Fibroblast of skin of abdomen (primary cell): ENCODE measurements at regions not wholly inside any gene's neighbourhood (a gene's known extent, or its start where the extent isn't known, plus 50 kb on each side); places are given as distances from the start of the nearest gene placed in this dataset.

ENCODE experiments used
- DNase-seq: peaks from one replicate; pipeline ENCODE4 v3.0.0-alpha.2; 2013

- DNase-seq = no peak
These were observed 495.9 kb upstream of the ANKRD30A start for GRCh38 chr10:36629476-36629875.

- no peak for DNase-seq
These were observed 500.8 kb upstream of the ANKRD30A start for GRCh38 chr10:36624551-36625100.

- no peak for DNase-seq
These were observed 504.1 kb upstream of the ANKRD30A start for GRCh38 chr10:36621346-36621745.

GRCh38 chr10:36612436-36612835, 513.0 kb upstream of the ANKRD30A start:
- no peak for DNase-seq

DNA sequence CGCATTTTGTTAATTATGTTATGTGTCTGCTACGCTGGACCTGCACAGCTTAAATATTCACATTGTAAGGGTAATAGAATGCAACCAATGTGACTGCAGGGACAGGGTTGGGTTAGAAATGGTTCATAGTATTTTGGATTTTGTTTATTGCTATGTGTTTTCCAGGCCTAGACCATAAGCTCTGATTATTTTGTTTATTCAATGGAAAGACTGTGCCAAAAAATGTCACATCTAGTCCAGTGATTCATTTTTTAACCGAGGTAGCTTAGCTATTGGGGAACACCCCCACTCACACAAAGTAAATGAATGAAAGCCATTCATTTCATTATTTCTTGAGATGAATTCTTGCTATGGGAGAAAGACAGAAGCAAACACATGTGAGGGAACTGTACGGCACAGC, 516.5 kb upstream of the ANKRD30A start:
- no peak for DNase-seq

GRCh38 chr10:36608251-36608650, 517.1 kb upstream of the ANKRD30A start:
- DNase-seq = peak; percentile 62

GRCh38 chr10:36606234-36606839, 519.1 kb upstream of the ANKRD30A start:
- DNase-seq = no peak

DNA sequence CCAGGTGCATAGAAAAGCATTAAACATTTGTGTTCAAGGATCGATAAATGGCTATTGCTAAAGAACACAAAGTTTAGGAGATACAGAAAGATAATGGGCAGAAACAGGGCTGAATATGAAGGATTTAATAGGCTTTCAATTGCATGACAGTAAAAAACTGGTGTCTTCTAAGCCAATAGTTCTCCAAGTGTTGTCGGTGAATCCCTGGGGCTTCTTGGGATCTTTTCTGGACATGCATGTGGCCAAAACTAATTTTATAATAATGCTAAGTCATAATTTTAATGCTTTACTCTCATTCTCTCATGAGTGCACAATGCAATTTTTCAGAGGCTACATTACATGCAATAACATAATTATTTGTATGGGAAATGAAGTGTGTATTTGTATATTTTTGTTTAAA, 521.1 kb upstream of the ANKRD30A start:
- DNase-seq = no peak

DNA sequence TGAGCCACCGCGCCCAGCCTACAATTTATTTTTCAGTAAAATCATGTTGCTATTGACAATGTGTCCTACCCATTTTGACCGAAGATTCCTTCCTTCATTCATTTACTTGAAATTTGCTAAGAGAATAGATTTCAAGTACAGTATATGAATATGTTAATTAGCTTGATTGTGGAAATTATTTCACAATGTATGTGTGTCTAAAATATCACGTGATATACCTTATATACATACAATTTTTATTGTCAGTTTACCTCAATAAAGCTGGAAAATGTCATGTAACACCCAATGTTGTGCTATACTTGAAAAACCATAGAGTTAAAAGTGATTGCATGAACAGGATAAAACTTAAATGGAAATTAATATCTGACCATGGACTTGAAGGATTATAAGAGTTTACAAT, 521.7 kb upstream of the ANKRD30A start:
- DNase-seq = no peak

DNA sequence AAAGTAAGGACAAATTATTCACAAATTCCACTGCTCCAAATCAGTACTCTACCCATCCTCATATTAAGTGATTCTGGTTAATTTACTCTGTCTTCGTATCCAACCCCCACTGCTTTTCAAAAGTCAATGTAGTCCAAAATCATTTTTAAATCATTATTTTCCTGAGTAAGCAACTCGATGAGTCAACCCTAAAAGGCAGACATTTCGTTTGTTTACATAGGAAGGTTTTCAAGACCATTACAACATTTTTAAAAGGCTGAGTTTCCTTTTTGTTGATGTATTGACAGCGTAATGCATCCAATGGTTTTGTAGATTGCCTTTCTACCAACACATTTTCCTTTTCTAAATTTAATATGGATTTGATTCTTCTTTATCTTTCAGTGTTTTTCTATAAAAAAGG, 523.0 kb upstream of the ANKRD30A start:
- DNase-seq = peak; percentile 61

GRCh38 chr10:36597756-36598320, 527.6 kb upstream of the ANKRD30A start:
- no peak for DNase-seq

DNA sequence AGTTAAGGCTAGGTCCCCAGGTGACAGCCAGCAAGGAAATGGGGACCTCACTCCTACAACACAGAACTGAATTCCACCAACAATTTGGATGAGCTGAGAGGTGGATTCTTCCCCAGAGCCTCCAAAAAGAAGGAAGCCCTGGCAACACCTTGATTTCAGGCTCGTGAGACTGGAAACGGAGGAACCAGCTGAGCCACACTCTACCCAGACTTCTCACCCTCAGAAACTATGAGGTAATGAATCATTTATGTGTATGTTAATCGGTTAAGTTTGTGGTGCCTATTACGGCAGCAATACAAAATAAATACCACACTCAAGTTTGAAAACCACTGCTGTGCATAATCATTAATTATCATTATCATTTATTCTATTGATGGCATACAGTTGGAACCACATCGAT, 532.4 kb upstream of the ANKRD30A start:
- DNase-seq = no peak

GRCh38 chr10:36591436-36591835, 534.0 kb upstream of the ANKRD30A start:
- DNase-seq = peak; percentile 30

DNA sequence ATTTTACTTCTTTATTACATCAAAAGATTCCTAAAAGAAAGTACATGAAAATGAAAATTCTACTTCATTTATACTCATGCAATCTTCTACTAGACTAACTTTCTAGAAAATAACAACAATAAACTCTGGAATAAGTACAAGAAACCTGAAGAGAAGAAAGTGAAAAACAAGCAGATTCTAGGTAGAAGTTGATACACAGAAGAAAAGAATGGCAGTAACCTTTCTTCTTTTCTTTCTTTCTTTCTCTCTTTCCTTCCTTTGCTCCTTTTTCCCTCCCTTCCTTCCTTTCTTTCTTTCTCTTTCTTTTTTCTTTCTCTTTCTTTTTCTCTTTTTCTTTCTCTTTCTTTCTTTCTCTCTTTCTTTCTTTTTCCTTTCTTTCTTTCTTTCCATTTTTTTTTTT, 541.7 kb upstream of the ANKRD30A start:
- no peak for DNase-seq

DNA sequence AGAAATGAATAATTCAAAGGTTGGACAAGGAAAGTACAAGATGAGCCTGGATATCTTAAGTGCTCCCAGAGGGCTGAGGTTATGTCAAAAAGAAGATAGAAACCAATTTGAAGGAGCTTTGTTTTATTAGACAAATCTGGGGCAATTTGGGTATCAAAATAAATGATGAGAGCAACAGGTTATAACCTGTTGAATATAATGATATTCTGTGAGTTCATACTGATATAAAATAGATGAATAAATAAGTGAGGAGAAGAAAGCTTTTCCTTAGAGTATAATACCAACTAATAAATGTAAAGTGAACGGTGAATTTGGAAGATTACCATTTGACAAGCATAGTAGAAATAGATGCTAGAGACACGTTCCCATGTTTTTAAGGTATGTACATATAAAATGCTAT, 544.2 kb upstream of the ANKRD30A start:
- DNase-seq = no peak

DNA sequence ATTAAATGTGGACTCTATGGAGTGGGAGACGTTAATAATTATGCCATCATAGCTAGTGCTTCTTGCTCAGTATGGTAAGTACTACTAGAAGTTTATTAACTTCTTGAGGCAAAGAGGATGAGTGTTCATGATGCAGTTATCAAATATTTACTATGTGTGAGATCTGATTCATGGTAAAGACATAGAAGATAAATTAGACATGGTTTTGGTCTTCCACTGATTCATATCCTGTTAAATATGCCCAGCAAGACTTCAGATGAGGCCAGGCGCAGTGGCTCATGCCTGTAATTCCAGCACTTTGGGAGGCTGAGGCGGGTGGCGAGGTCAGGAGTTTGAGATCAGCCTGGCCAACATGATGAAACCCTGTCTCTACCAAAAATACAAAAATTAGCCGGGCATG, 547.1 kb upstream of the ANKRD30A start:
- peak; percentile 88 for DNase-seq

- peak; percentile 39 for DNase-seq
These were observed 548.3 kb upstream of the ANKRD30A start for GRCh38 chr10:36577126-36577525.

- DNase-seq = peak; percentile 70
These were observed 551.2 kb upstream of the ANKRD30A start for GRCh38 chr10:36574207-36574606.

DNA sequence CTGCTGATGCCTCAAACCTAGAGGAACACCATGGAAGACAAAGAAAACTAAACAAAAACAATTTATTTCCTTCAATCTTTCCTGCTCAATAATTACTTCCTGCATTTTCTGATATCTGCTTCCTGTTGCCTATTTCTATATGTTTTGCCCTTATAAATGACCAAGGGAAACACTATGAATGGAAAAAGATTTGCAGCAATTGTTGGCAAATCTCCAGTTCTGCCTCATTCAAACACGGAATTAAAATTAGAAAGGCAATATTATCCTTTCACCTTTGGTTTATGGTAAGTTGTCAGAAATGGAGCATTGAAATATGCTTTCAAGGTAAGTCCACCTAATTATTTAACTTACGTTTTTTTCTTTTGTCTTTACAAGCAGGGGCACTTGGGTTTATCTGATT, 552.2 kb upstream of the ANKRD30A start:
- DNase-seq = no peak

GRCh38 chr10:36564433-36564832, 561.0 kb upstream of the ANKRD30A start:
- no peak for DNase-seq

DNA sequence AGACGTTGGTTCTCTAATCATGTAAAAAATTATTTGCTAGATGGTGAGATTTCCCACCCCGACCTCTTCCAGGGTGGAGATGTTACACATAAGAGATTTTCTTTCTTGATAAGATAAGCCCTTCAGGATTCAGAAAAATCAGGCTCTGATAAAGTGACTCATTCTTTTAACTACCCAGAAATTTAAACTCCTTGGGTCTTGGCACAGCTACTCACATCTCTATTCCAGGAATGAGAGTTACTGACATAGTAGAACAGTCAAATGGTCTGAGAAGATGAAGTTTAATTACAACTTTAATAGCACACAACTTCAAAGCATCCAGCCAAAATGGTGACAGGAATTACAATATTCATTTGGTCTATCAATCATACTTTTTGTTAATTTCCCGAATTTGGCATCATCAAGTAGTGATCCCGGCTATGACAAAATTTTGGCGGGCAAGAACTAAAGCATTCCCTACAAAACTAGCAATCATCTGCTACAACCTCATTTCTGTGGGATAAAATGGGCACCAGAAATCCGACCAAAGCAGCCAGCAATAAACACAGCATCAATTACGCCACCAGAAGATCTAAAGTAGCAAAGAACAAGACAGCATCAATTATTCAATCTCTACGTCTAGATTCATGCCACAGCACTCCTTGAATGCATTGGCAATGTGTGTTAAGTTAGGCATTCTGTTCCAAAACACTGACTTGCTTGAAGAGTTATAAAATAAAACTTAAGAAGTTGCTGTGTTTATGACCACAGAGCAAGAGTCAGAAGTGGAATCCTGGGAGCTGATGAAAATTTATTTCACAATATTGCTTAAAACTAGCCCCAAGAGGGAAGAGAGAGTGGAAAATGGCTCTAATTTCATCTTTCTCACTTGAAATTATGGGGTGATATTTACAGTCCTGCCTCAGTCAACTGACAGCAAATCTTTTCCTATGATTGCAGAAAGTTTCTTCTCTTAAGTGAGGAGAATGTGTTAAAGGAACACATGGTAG, 565.7 kb upstream of the ANKRD30A start:
- peak; percentile 31 for DNase-seq

- DNase-seq = no peak
These were observed 568.9 kb upstream of the ANKRD30A start for GRCh38 chr10:36556468-36556867.

DNA sequence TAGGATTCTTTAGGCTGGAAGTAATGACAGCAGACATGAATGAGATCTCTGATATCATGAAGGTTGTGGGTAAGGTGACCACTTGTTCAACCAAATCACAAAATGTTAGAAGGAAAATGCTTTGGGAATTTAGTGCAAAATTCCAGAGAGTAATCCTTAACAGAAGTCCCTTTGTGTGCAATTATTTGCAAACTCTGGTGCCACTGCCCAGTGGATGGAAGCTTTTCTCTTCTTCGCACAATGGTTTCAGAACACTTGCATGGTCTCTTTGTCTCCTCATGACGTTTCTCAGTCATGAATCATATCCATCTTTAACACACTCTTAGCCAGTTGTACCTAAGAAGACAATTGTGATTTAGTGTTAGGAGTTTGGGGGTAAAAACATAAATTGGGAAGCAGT, 570.4 kb upstream of the ANKRD30A start:
- DNase-seq = no peak
